Activated naive CD8-positive, alpha-beta T cell treated with anti-CD3 and anti-CD28 coated beads, Interleukin-2, amount 50 U/mL, for 24 hours (primary cell): ENCODE measurements at regions not wholly inside any gene's neighbourhood (a gene's known extent, or its start where the extent isn't known, plus 50 kb on each side); places are given as distances from the start of the nearest gene placed in this dataset.

Experiments
- ATAC-seq: fragments of 150-1000 bp; cut with Tn5 transposase; one replicate; pipeline ENCODE4 v1.10.0; 2021
- DNase-seq: peaks from one replicate; pipeline ENCODE4 v3.0.0; 2021
- H3K27ac Mint-ChIP-seq: one replicate; pipeline ENCODE4 v1.8.0; 2021; ENCODE audit warnings: mild to moderate bottlenecking, mixed read lengths
- H3K27me3 Mint-ChIP-seq: one replicate; pipeline ENCODE4 v1.8.0; 2021; ENCODE audit warnings: mixed read lengths
- H3K36me3 Mint-ChIP-seq: one replicate; pipeline ENCODE4 v1.8.0; 2021; ENCODE audit warnings: low read depth, mixed read lengths
- H3K4me1 Mint-ChIP-seq: one replicate; pipeline ENCODE4 v1.8.0; 2021; ENCODE audit warnings: mixed read lengths
- H3K4me3 Mint-ChIP-seq: one replicate; pipeline ENCODE4 v1.8.0; 2021; ENCODE audit warnings: mild to moderate bottlenecking, moderate library complexity, mixed read lengths
- H3K9me3 Mint-ChIP-seq: one replicate; pipeline ENCODE4 v1.8.0; 2021; ENCODE audit warnings: mixed read lengths

DNA sequence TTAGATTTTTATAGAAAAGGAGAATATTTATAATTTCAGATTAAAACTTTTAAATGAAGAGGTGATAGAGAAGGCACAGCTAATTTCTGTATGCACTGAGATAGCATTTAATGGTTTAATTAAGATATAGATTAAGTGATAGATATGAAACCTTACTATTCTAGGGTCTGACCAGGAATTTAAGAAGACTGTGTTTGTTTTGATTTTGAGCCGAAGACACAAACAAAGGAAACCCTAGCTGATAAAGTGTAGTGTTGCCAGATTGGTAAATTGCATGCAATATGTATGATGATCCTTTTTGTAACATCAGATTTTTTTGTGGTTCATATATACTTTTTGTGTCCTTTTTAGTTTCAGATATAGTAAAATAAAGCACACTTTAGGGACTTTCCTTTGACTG lies 141.8 kb downstream of the ZPLD1 start:
- no peaks in the 10 kb centered on the region for H3K36me3 Mint-ChIP-seq
- DNase-seq, result no peak
- H3K4me1 Mint-ChIP-seq, result no peaks in the 10 kb centered on the region
- H3K27me3 Mint-ChIP-seq, result no peaks in the 10 kb centered on the region
- no peaks in the 10 kb centered on the region for H3K9me3 Mint-ChIP-seq
- H3K27ac Mint-ChIP-seq, result no peak overlapping the region
- no peak overlapping the region for H3K4me3 Mint-ChIP-seq
- ATAC-seq, result no peak

DNA sequence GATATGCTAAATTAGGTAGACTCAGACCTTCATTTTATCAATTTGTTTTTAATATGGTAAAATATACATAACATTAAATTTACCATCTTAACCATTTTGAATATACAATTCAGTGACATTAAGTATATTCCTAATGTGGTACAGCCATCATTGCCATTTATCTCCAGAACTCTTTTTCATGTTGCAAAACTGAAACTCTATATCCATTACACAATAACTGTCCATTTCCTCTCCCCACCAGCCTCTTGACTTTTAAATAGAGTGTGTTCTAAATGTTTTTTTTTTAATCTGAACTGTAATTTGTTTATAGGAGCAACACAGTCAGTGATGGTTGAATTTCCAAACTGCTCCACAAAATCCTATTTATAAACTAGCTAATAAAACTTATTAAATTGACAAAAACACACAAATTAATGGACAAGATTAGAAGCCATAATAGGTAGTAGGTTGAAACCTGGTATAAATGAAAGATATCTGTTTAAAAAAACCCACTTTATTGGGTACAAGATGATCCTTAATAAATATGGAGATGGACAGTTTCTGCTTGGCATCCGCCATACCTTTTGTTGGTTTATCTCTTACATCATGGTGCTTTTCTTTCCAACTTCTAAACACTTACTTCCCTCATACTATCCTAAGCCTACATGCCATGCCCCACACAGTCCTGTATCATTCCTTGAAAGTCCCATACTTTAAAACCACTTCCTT lies 142.4 kb downstream of the ZPLD1 start:
- Mint-ChIP-seq H3K27ac (no peak overlapping the region), H3K4me1 (no peaks in the 10 kb centered on the region), H3K9me3 (no peaks in the 10 kb centered on the region), H3K4me3 (no peak overlapping the region), H3K27me3 (no peaks in the 10 kb centered on the region), H3K36me3 (no peaks in the 10 kb centered on the region)
- DNase-seq, result no peak
- ATAC-seq, result no peak

DNA sequence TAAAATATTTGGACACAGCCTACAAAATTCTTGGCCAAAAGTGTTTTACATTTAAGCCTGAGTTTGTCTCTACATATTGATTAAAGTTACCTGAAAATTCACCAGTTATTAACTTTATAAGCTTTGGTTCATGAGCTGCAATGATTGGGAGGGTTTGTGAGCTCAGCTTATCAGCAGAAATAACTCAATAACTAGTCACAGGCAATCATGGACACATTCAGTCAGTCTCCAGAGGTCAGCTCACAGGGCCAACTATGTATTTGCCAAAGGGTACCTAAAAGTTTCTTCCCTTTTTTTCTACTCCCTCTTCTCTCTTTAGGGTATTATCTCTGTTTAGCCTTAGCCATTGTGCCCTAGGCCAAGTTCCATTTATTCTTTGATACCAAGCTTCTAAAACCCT lies 145.9 kb downstream of the ZPLD1 start:
- no peaks in the 10 kb centered on the region for H3K36me3 Mint-ChIP-seq
- ATAC-seq, result no peak

DNA sequence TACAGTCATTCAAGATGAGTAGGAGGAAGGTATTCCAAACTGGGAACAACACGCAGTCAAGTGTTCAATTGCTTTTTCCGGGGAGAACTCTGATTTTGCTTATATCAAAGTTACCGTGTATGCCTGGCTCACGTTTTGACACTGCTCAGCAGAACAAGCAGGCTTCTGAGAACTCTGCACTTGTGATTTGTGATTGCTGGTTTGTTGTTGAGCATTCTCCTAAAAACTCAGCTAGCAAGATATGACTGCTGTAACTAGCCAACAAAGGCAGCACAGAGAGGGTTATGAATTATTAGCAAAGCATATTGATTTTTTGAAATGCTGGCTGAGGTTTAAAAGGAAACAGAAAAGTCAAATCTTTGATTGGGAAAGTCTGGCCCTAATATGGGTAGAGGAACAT lies 151.7 kb downstream of the ZPLD1 start:
- Mint-ChIP-seq H3K27ac (no peak overlapping the region), H3K9me3 (peaks cover 4% of the 10 kb centered on the region), H3K27me3 (peaks cover 4% of the 10 kb centered on the region), H3K4me1 (no peaks in the 10 kb centered on the region), H3K4me3 (no peak overlapping the region), H3K36me3 (no peaks in the 10 kb centered on the region)
- DNase-seq (no peak), ATAC-seq (no peak)

More for the DNA sequence above, 145.9 kb downstream of the ZPLD1 start:
- Mint-ChIP-seq H3K27ac (no peak overlapping the region), H3K27me3 (peaks cover 4% of the 10 kb centered on the region), H3K9me3 (no peaks in the 10 kb centered on the region), H3K4me3 (no peak overlapping the region), H3K4me1 (no peaks in the 10 kb centered on the region)
- DNase-seq, result no peak

DNA sequence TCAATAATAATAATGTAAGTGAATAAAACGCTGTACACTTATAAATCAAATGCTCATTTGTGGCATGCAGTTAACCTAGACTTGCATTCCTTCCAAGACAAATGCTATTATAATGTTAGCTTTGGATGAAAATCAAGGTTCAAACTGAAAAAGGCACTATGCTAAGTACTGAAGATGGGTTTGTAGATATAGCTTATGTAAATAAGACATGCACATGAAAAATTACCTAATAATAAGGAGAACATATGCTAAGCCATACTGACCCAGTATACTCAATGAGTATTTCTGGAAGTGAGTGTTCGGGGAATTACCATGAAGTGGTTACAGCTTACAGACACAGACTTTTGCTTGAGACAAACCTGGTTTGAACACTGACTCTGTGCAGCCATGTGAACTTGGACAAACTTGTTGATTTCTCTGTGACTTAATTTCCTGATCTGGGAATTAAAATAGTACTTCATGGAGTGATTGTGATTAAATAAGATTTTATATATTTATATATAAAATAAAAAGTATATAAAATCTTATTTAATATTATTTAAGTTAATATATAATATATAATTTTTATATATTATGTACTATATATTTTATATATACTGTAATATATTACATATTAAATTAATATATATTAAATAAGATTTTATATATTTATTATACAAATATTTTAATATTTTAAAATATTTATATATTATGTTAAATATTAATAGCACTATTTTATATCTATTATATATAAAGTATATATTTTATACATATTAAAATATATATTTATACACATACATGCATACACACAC lies 159.2 kb downstream of the ZPLD1 start:
- Mint-ChIP-seq H3K9me3 (peaks cover 4% of the 10 kb centered on the region), H3K4me3 (no peak overlapping the region), H3K36me3 (no peaks in the 10 kb centered on the region), H3K27ac (no peak overlapping the region), H3K27me3 (no peaks in the 10 kb centered on the region), H3K4me1 (no peaks in the 10 kb centered on the region)
- DNase-seq (no peak), ATAC-seq (no peak)

DNA sequence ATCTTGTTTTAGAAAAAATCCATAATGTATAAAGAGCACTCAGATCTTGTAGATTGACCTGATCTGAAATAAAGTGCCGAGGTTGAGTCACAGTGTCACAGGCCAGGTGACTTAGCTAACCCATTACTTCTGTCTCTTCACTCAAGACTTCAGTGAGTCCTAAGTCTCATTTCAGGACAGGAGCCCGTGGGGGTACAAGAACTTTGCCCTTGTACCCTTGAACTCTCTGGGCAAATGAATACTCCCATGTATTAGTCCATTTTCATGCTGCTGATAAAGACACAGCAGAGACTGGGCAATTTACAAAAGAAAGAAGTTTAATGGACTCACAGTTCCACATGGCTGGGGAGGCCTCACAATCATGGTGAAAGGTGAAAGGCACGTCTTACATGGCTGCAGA lies 160.2 kb downstream of the ZPLD1 start:
- Mint-ChIP-seq H3K36me3 (no peaks in the 10 kb centered on the region), H3K4me3 (no peak overlapping the region), H3K4me1 (no peaks in the 10 kb centered on the region), H3K27me3 (peaks cover 1% of the 10 kb centered on the region), H3K27ac (no peak overlapping the region), H3K9me3 (peaks cover 4% of the 10 kb centered on the region)
- DNase-seq, result no peak
- no peak for ATAC-seq

DNA sequence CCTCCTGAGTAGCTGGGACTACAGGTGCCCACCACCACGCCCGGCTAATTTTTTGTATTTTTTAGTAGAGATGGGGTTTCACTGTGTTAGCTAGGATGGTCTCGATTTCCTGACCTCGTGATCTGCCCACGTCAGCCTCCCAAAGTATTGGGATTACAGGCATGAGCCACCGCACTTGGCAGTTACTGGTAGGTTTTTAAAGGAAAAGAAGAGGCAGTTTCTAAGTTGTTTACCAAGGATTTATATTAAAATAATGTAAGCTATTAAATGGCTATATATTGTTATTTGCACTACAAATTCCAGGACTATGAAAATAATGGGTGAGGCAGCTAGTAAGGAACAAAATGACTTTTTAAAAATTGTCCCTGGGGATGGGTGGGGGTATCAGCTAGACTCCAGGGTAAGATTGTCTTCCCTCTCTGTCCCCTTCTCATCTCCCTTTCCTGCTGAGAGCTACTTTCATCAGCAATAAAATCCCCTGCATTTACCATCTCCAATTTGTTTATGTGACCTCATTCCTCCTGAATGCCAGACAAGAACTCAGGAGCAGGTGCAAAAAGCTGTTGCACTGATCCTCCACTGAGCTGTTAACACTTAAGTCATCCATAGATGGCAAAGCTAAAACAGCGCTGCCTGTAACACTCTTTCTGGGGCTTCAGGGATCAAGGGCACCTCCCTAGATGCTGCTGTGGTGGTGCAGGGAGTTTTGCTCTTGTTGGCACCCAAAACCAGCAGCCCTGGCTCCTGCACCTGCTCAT lies 165.2 kb downstream of the ZPLD1 start:
- Mint-ChIP-seq H3K36me3 (no peaks in the 10 kb centered on the region), H3K4me3 (no peak overlapping the region), H3K9me3 (no peaks in the 10 kb centered on the region), H3K27ac (no peak overlapping the region), H3K4me1 (no peaks in the 10 kb centered on the region), H3K27me3 (peaks cover 7% of the 10 kb centered on the region)
- ATAC-seq, result no peak
- no peak for DNase-seq

DNA sequence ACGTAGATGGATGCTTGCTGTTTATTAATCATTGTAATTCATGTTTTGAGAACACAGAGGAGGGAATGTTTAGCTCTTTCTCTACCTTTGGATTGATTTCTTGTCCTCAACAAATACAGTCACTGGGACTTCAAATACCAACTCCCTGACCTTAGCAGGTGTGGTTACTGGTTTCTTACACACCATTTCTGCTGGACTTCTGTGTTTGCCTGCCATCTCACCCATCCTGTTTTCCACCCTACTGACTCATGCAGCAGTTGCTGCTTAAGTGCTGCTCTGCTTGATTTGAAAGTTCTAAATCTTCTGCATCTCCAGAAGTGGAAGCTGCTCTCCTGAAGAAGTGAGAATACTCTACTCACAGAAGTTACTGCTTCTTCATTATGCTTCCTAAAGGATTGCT lies 170.3 kb downstream of the ZPLD1 start:
- Mint-ChIP-seq H3K27me3 (peaks cover 12% of the 10 kb centered on the region), H3K4me3 (no peak overlapping the region), H3K4me1 (no peaks in the 10 kb centered on the region), H3K9me3 (no peaks in the 10 kb centered on the region), H3K27ac (no peak overlapping the region), H3K36me3 (no peaks in the 10 kb centered on the region)
- DNase-seq (no peak), ATAC-seq (no peak)

DNA sequence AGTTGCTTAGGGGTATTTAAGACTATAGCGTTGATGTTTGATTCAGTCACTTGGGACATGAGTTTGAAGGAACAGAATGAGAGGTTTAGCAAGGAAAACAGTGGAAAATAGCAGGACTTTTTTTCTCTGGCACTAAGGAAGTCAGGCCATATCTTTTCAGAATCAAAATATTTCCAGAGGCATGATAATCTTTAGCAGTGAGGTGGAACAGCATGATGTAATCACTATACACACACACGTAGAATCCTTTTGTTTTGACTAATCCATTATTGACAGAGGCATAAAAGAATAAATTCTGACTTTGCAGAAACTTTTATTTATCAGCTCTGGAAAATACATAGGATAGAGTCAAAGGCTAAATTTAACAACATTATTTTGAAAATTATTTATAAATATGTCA lies 174.1 kb downstream of the ZPLD1 start:
- no peaks in the 10 kb centered on the region for H3K36me3 Mint-ChIP-seq
- no peak overlapping the region for H3K4me3 Mint-ChIP-seq
- ATAC-seq (no peak), DNase-seq (no peak)
- H3K27me3 Mint-ChIP-seq, result peaks cover 12% of the 10 kb centered on the region
- no peaks in the 10 kb centered on the region for H3K9me3 Mint-ChIP-seq
- no peak overlapping the region for H3K27ac Mint-ChIP-seq
- H3K4me1 Mint-ChIP-seq, result no peaks in the 10 kb centered on the region

DNA sequence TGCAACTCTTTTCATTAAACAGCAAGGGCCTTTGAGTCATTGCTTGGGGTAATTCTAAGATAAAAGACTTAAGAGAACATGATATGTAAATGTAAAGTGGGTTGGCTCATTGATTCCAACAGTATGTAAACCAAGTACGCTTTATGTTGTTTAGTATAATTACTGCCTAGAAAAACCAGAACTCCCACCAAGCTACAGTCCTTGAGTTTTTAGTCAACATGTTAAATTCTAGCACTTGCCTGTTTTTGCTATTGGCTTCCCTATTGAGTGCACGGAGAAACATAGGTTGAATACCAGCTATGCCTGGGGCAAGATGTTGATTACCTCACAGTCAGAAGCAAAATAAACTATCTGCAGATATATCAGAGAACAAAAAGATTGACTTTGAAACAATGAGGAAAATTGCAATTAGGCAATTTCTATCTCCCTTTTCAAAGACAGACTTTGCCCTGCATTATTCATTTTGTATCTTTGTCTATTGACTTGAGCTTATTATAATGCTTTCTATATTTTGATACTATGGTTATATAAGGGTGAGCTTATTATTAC lies 179.3 kb downstream of the ZPLD1 start:
- Mint-ChIP-seq H3K27ac (no peak overlapping the region), H3K9me3 (no peaks in the 10 kb centered on the region), H3K4me1 (no peaks in the 10 kb centered on the region), H3K4me3 (no peak overlapping the region), H3K27me3 (peaks cover 5% of the 10 kb centered on the region), H3K36me3 (no peaks in the 10 kb centered on the region)
- no peak for DNase-seq
- ATAC-seq, result no peak

DNA sequence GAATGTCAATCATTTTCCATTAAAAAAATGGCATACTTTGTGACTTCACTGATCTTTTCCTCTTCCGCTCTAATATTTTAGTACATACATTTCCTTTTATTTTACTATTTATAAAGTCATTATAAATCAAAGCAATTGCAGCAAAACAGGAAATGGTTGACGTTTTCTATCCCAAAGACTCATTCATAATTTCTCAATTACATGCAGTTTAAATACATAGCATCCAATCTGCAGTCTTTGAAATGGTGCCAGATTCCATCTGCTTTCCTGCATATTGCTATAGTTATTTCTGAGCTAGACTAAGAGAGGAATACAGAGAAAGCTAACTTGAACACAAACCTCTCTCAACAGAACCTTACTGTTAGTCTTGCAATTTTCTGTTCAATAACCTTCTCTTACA lies 179.8 kb downstream of the ZPLD1 start:
- Mint-ChIP-seq H3K27ac (no peak overlapping the region), H3K4me3 (no peak overlapping the region), H3K27me3 (peaks cover 5% of the 10 kb centered on the region), H3K9me3 (no peaks in the 10 kb centered on the region), H3K36me3 (no peaks in the 10 kb centered on the region), H3K4me1 (no peaks in the 10 kb centered on the region)
- no peak for DNase-seq
- no peak for ATAC-seq

DNA sequence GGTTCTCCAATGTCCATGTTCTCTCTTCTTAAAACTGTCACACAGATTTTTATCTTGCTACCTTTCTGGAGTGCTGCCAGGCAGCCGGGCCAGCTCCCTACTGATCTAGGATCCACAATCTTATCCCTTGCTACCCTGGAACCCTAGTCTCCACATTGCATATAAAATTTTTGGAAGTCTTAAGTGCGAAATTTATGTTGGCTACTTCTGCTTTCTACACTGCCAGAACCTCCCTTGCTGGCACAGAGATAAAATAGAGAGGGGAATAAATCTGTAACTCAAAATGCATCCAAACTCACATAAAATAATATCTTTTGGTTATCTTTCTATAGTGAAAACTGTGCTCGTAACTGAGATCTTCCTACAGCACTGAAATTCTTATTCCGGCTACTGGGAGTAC lies 182.6 kb downstream of the ZPLD1 start:
- H3K36me3 Mint-ChIP-seq, result no peaks in the 10 kb centered on the region
- no peak overlapping the region for H3K4me3 Mint-ChIP-seq
- H3K9me3 Mint-ChIP-seq, result no peaks in the 10 kb centered on the region
- no peak overlapping the region for H3K27ac Mint-ChIP-seq
- no peaks in the 10 kb centered on the region for H3K4me1 Mint-ChIP-seq
- DNase-seq (no peak), ATAC-seq (no peak)
- H3K27me3 Mint-ChIP-seq, result peaks cover 4% of the 10 kb centered on the region

DNA sequence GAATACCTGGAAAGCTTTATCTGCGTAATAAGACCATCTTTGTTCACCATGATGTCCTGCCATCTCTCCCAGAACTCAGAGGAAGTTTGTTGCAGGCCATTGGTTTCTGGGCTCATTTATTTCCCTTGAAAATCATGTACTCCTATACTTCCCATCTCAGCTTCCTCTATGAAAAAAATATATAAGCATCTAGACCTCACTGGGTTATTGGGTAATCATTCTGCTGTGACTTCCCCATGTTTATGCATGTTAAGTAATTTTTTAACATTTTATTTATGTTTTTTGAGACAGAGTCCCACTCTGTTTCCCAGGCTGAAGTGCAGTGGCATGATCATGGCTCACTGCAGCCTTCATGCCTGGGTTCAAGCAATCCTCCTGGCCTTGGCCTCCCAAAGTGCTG lies 184.5 kb downstream of the ZPLD1 start:
- Mint-ChIP-seq H3K4me3 (no peak overlapping the region), H3K36me3 (no peaks in the 10 kb centered on the region), H3K4me1 (no peaks in the 10 kb centered on the region), H3K27ac (no peak overlapping the region), H3K9me3 (no peaks in the 10 kb centered on the region), H3K27me3 (peaks cover 4% of the 10 kb centered on the region)
- ATAC-seq, result no peak
- no peak for DNase-seq

DNA sequence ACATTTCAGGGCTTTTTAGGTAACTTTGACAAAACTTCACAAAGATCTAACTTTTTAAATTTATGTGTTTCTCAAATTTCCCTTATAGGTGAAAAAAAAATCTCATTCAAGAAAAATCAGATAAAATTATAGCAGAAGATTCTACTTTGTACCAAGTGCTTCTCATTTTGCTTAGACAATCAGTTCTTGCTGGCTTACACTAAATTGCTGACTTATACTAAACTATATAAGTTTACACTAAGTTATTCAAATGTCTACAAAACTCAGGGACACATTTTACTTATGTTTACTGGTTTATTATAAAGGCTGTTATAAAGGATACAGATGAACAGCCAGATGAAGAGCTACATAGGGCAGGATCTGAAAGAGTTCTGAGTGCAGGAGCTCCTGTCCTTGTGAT lies 195.1 kb downstream of the ZPLD1 start:
- DNase-seq (no peak), ATAC-seq (no peak)
- Mint-ChIP-seq H3K9me3 (no peaks in the 10 kb centered on the region), H3K4me1 (no peaks in the 10 kb centered on the region), H3K36me3 (no peaks in the 10 kb centered on the region), H3K27ac (no peak overlapping the region), H3K4me3 (no peak overlapping the region), H3K27me3 (no peaks in the 10 kb centered on the region)

DNA sequence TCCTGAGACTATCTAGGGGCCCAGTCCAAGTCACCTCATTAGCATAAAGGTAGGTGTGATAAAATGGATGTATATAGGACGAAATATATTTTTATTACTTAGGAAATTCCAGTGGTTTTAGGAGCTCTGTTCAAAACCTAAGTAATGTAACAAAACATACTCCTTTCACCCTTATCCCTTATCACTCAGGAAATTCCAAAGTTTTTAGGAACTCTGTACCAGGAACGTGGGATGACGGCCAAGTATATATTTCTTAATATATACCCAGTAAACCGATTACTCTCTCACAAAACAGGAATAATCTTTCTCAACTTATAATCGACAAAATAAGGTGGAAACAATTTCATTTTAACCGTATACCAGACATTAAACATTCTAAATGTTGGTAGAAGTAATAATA lies 195.7 kb downstream of the ZPLD1 start:
- Mint-ChIP-seq H3K27ac (no peak overlapping the region), H3K27me3 (no peaks in the 10 kb centered on the region)
- no peak for ATAC-seq

More for the DNA sequence above, 195.7 kb downstream of the ZPLD1 start:
- Mint-ChIP-seq H3K4me1 (no peaks in the 10 kb centered on the region), H3K4me3 (no peak overlapping the region), H3K36me3 (no peaks in the 10 kb centered on the region), H3K9me3 (no peaks in the 10 kb centered on the region)
- DNase-seq, result no peak
